Tibial nerve (tissue), 4 donors: ENCODE measurements at regions not wholly inside any gene's neighbourhood (a gene's known extent, or its start where the extent isn't known, plus 50 kb on each side); places are given as distances from the start of the nearest gene placed in this dataset.

ENCODE experiments used
- DNase-seq, 2 donors: peaks; one replicate each; pipeline ENCODE4 v3.0.0-alpha.2; 2019; ENCODE audit warnings: low spot score in 2 of 2
- H3K27ac ChIP-seq, 4 donors: fragments of 200-600 bp; sonication (generic) in 3 of 4; one replicate each; pipeline ENCODE4 v1.5.1; 2017 to 2019; ENCODE audit warnings: mild to moderate bottlenecking in 1 of 4
- H3K27me3 ChIP-seq, 2 donors: fragments of 200-600 bp; sonication (generic) in 1 of 2; one replicate each; pipeline versions ENCODE4 v1.5.1 to v1.6.0; 2017 to 2019
- H3K36me3 ChIP-seq, 3 donors: fragments of 200-600 bp; sonication (generic); one replicate each; pipeline ENCODE4 v1.5.1; 2018 to 2019
- H3K4me1 ChIP-seq, 4 donors: fragments of 200-600 bp; sonication (generic) in 3 of 4; one replicate each; pipeline ENCODE4 v1.5.1; 2017 to 2019
- H3K4me3 ChIP-seq, 4 donors: fragments of 200-600 bp; sonication (generic) in 3 of 4; one replicate each; pipeline ENCODE4 v1.5.1; 2017 to 2019; ENCODE audit warnings: mild to moderate bottlenecking in 1 of 4, moderate library complexity in 1 of 4
- H3K9me3 ChIP-seq, 4 donors: fragments of 200-600 bp; sonication (generic) in 3 of 4; one replicate each; pipeline ENCODE4 v1.5.1; 2017 to 2019
- EP300 ChIP-seq, 2 donors: sonication (generic); formaldehyde crosslinking; IDR thresholded peaks; one replicate each; pipeline ENCODE4 v1.6.1; 2017; ENCODE audit warnings: antibody characterized with exemption in 2 of 2, mild to moderate bottlenecking in 1 of 2
- POLR2A ChIP-seq, 2 donors: fragments of 450-650 bp; IDR thresholded peaks; one replicate each; pipeline ENCODE4 v1.6.1; 2017; ENCODE audit warnings: antibody characterized with exemption in 2 of 2, mild to moderate bottlenecking in 2 of 2, moderate library complexity in 2 of 2
- WGBS, 2 donors: methylation state at CpG; one replicate each; pipeline ENCODE4 v1.1.5; 2018; 5-methylcytosine and 5-hydroxymethylcytosine counted together
- TF ChIP-seq, protein P1 (sequence below), 5 experiments: fragments of 200-600 bp in 3 of 5; fragments of 450-650 bp in 2 of 5; sonication (generic) in 3 of 5; IDR thresholded peaks; one replicate each; pipeline ENCODE4 v1.5.1; 2016 to 2019; ENCODE audit warnings: antibody characterized with exemption in 5 of 5, mild to moderate bottlenecking in 3 of 5, moderate library complexity in 2 of 5

DNA sequence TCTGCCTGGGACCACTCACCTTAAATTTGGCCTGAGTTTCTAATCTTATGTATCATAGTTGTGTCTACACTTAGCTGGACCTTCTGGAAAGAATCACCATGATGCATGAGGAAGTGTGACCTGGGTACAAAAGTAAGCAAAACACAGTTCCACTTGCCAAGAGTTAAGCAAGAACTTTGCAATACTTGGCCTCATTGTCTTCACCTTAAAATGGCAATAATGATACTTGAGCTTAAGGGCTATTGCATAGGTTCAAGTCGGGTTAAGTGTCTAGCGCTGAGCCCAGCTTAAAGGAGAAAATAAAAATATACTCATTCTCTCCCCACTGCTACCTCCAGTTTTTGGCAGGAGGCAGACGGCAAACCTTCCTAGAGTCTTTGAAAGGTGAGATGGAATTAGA is 133.9 kb upstream of the BMPER start:
- WGBS, 2 donors: 65 to 75% methylated on average over 3 of the region's 3 CpGs

GRCh38 chr7:33773053-33773452 is 132.3 kb upstream of the BMPER start:
- Histone ChIP-seq H3K9me3 (no peaks in the 10 kb centered on the region), H3K27ac (no peak overlapping the region), H3K4me3 (no peak overlapping the region), H3K27me3 (no peaks in the 10 kb centered on the region), H3K36me3 (no peaks in the 10 kb centered on the region), H3K4me1 (peaks cover 0 to 18% (median 8%) of the 10 kb centered on the region in 4 donors)
- no peak for DNase-seq
- no peak for TF ChIP-seq POLR2A (IDR thresholded peaks at IDR 0.05)
- no peak for TF ChIP-seq EP300 (IDR thresholded peaks at IDR 0.05)
- TF ChIP-seq, protein P1, sequence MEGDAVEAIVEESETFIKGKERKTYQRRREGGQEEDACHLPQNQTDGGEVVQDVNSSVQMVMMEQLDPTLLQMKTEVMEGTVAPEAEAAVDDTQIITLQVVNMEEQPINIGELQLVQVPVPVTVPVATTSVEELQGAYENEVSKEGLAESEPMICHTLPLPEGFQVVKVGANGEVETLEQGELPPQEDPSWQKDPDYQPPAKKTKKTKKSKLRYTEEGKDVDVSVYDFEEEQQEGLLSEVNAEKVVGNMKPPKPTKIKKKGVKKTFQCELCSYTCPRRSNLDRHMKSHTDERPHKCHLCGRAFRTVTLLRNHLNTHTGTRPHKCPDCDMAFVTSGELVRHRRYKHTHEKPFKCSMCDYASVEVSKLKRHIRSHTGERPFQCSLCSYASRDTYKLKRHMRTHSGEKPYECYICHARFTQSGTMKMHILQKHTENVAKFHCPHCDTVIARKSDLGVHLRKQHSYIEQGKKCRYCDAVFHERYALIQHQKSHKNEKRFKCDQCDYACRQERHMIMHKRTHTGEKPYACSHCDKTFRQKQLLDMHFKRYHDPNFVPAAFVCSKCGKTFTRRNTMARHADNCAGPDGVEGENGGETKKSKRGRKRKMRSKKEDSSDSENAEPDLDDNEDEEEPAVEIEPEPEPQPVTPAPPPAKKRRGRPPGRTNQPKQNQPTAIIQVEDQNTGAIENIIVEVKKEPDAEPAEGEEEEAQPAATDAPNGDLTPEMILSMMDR (IDR thresholded peaks at IDR 0.05): no peak

More for the DNA sequence above, 133.9 kb upstream of the BMPER start:
- H3K27me3 ChIP-seq: no peaks in the 10 kb centered on the region
- no peaks in the 10 kb centered on the region for H3K9me3 ChIP-seq
- DNase-seq: no peak
- TF ChIP-seq, protein P1 (IDR thresholded peaks at IDR 0.05): no peak
- peak in 1 of 2 donors; percentile 55 for TF ChIP-seq EP300 (IDR thresholded peaks at IDR 0.05)
- no peak overlapping the region for H3K4me3 ChIP-seq
- no peaks in the 10 kb centered on the region for H3K36me3 ChIP-seq
- no peak overlapping the region for H3K27ac ChIP-seq
- peaks cover 0 to 18% (median 8%) of the 10 kb centered on the region in 4 donors for H3K4me1 ChIP-seq

DNA sequence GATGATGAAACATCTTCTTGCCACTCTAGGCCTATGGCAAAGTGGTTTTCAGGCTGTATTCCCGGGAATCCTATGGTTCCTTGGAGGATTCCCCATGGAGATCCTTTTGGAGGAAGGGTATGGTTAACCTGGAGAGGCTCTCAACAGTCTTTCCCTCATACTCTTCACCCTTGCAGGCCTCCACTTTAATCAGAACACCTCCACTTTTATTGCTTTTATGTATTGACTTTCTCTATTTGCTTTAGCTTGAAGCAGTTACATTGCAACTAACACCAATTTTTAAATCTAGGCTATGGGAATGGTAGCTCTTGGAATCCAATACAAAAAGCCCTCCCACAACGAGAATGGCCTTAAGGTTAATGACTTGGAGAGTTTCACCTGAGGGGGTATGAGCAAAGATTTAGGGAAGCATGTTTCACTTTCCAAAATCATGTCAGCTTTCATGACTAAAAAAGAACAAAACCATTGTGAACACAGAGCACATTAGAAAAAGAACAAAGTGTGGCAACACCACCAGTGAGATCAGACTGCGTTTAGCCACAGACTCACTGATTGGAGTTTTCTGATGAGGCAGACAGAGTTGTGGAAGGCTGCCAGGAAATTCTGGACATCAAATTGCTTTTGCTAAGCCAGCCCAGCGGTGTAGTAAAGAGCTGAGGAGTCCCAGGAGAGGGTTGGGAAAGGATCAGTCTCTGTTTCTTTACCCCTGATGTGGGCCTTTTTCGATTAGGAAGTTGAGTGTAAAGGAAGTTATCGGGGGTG is 130.4 kb upstream of the BMPER start:
- DNase-seq: peak; percentile 25 to 86
- H3K9me3 ChIP-seq: no peaks in the 10 kb centered on the region
- H3K4me3 ChIP-seq: no peak overlapping the region
- H3K36me3 ChIP-seq: no peaks in the 10 kb centered on the region
- TF ChIP-seq, protein P1 (IDR thresholded peaks at IDR 0.05): no peak
- TF ChIP-seq EP300 (IDR thresholded peaks at IDR 0.05): peak in 1 of 2 donors; percentile 80
- WGBS, 2 donors: 52 to 60% methylated on average over 6 of the region's 6 CpGs
- peaks cover 0 to 18% (median 8%) of the 10 kb centered on the region in 4 donors for H3K4me1 ChIP-seq
- no peaks in the 10 kb centered on the region for H3K27me3 ChIP-seq
- peak overlapping the region in 2 of 4 donors; percentile 70 to 81 for H3K27ac ChIP-seq

- Histone ChIP-seq H3K4me3 (no peak overlapping the region), H3K36me3 (no peaks in the 10 kb centered on the region), H3K9me3 (no peaks in the 10 kb centered on the region), H3K27ac (peak overlapping the region in 2 of 4 donors; percentile 70 to 81), H3K4me1 (peaks cover 0 to 22% (median 8%) of the 10 kb centered on the region in 4 donors), H3K27me3 (no peaks in the 10 kb centered on the region)
- 65 to 70% methylated on average over 4 of the region's 4 CpGs for WGBS, 2 donors
- TF ChIP-seq, protein P1 (IDR thresholded peaks at IDR 0.05): no peak
- TF ChIP-seq EP300 (IDR thresholded peaks at IDR 0.05) (no peak), POLR2A (IDR thresholded peaks at IDR 0.05) (no peak)
- no peak for DNase-seq
These were observed 129.5 kb upstream of the BMPER start for GRCh38 chr7:33775790-33776189.

- peaks cover 0 to 2% (median 0%) of the 10 kb centered on the region in 3 donors for H3K36me3 ChIP-seq
- peaks cover 0 to 28% (median 8%) of the 10 kb centered on the region in 4 donors for H3K4me1 ChIP-seq
- no peak overlapping the region for H3K27ac ChIP-seq
- no peak for TF ChIP-seq EP300 (IDR thresholded peaks at IDR 0.05)
- TF ChIP-seq, protein P1 (IDR thresholded peaks at IDR 0.05): no peak
- no peak for TF ChIP-seq POLR2A (IDR thresholded peaks at IDR 0.05)
- DNase-seq: no peak
- H3K27me3 ChIP-seq: no peaks in the 10 kb centered on the region
- H3K4me3 ChIP-seq: no peak overlapping the region
- H3K9me3 ChIP-seq: no peaks in the 10 kb centered on the region
- 75 to 81% methylated on average over 3 of the region's 3 CpGs for WGBS, 2 donors
These were observed 128.6 kb upstream of the BMPER start for GRCh38 chr7:33776788-33777187.
